Keratinocyte (primary cell): ENCODE measurements at regions not wholly inside any gene's neighbourhood (a gene's known extent, or its start where the extent isn't known, plus 50 kb on each side); places are given as distances from the start of the nearest gene placed in this dataset.

ENCODE experiments used
- DNase-seq: peaks from one replicate; pipeline ENCODE4 v3.0.0-alpha.2; 2011; ENCODE audit warnings: low read depth, missing footprints, low spot score
- FAIRE-seq: peaks from 2 replicates; lab custom pipeline; 2011; peaks lifted over from hg19 to GRCh38; lab: Jason Lieb, UNC
- H2AFZ ChIP-seq: 2 replicates; pipeline ENCODE4 v1.6.0; 2012; ENCODE audit warnings: low read length, control low read depth, inconsistent platforms; ENCODE audit not compliant: control insufficient read depth
- H3K27ac ChIP-seq: 2 replicates; pipeline ENCODE4 v1.5.1; 2011; ENCODE audit warnings: low read length; ENCODE audit not compliant: control insufficient read depth, insufficient read depth
- H3K27me3 ChIP-seq: 3 replicates; pipeline ENCODE4 v1.6.0; 2011; ENCODE audit warnings: low read length; ENCODE audit not compliant: control insufficient read depth, insufficient read depth; ENCODE audit errors: extremely low read depth
- H3K36me3 ChIP-seq, 2 experiments: 2 replicates in 1 of 2; 3 replicates in 1 of 2; pipeline ENCODE4 v1.5.1; 2011; ENCODE audit warnings: low read length in 2 of 2, mild to moderate bottlenecking in 1 of 2; ENCODE audit not compliant: control insufficient read depth in 2 of 2, insufficient read depth in 2 of 2; ENCODE audit errors: extremely low read depth in 1 of 2
- H3K4me1 ChIP-seq: 3 replicates; pipeline ENCODE4 v1.5.1; 2011; ENCODE audit warnings: low read length; ENCODE audit not compliant: control insufficient read depth, insufficient read depth; ENCODE audit errors: extremely low read depth
- H3K4me2 ChIP-seq: 3 replicates; pipeline ENCODE4 v1.6.0; 2011; ENCODE audit warnings: low read depth, low read length; ENCODE audit not compliant: control insufficient read depth, insufficient read depth; ENCODE audit errors: extremely low read depth
- H3K4me3 ChIP-seq, 3 experiments: fragments of 200-600 bp in 1 of 3; sonication (generic) in 1 of 3; 2 replicates in 2 of 3; 3 replicates in 1 of 3; pipeline ENCODE4 v1.5.1; 2011 to 2016; ENCODE audit warnings: low read length in 3 of 3, mild to moderate bottlenecking in 3 of 3, control low read depth in 2 of 3, inconsistent platforms in 1 of 3, low read depth in 1 of 3, mixed read lengths in 1 of 3, mixed run types in 1 of 3, moderate library complexity in 1 of 3; ENCODE audit not compliant: control insufficient read depth in 2 of 3, insufficient read depth in 2 of 3; ENCODE audit errors: extremely low read depth in 1 of 3
- H3K79me2 ChIP-seq: 2 replicates; pipeline ENCODE4 v1.6.0; 2012; ENCODE audit warnings: low read length; ENCODE audit not compliant: control insufficient read depth, insufficient read depth
- H3K9ac ChIP-seq: 3 replicates; pipeline ENCODE4 v1.6.0; 2011; ENCODE audit warnings: low read length; ENCODE audit not compliant: control insufficient read depth, insufficient read depth; ENCODE audit errors: extremely low read depth
- H3K9me1 ChIP-seq: 3 replicates; pipeline ENCODE4 v1.6.0; 2011; ENCODE audit warnings: low read length; ENCODE audit not compliant: control insufficient read depth, insufficient read depth; ENCODE audit errors: extremely low read depth
- H3K9me3 ChIP-seq: 2 replicates; pipeline ENCODE4 v1.5.1; 2012; ENCODE audit warnings: low read depth, low read length; ENCODE audit not compliant: control insufficient read depth
- H4K20me1 ChIP-seq: 3 replicates; pipeline ENCODE4 v1.6.0; 2011; ENCODE audit warnings: low read length; ENCODE audit not compliant: control insufficient read depth, insufficient read depth; ENCODE audit errors: extremely low read depth
- CTCF ChIP-seq, 3 experiments: IDR thresholded peaks in 1 of 3; conservative IDR thresholded peaks in 1 of 3; optimal IDR thresholded peaks in 1 of 3; 2 replicates in 2 of 3; 3 replicates in 1 of 3; pipeline versions ENCODE3 to v1.5.1; 2011; ENCODE audit warnings: low read length in 3 of 3, mild to moderate bottlenecking in 3 of 3, moderate library complexity in 2 of 3, control low read depth in 1 of 3, inconsistent platforms in 1 of 3; ENCODE audit not compliant: insufficient read depth in 2 of 3; ENCODE audit errors: extremely low read depth in 1 of 3
- EZH2 ChIP-seq: IDR thresholded peaks from one replicate; pipeline ENCODE4 v1.6.1; 2012; ENCODE audit warnings: inconsistent platforms, mild to moderate bottlenecking, low read length, moderate library complexity
- dilution Hi-C: fragments of 300-500 bp; cut with MboI; formaldehyde crosslinking; loops from one replicate; pipeline ENCODE4 v1.7.0; 2020; ENCODE audit warnings: low sequenced_read_pairs; ENCODE audit not compliant: extremely low pct_ligation_motif_present

GRCh38 chr5:103474677-103475076 is 87.9 kb downstream of the NUDT12 start:
- no peak overlapping the region for H2AFZ ChIP-seq
- H3K27ac ChIP-seq, result no peak overlapping the region
- FAIRE-seq (no peak), DNase-seq (no peak)
- no peaks in the 10 kb centered on the region for H3K9me1 ChIP-seq
- no peaks in the 10 kb centered on the region for H3K36me3 ChIP-seq
- no peak overlapping the region for H3K4me3 ChIP-seq
- H3K27me3 ChIP-seq, result no peaks in the 10 kb centered on the region
- H3K4me1 ChIP-seq, result no peaks in the 10 kb centered on the region
- H3K9ac ChIP-seq, result no peak overlapping the region
- H3K4me2 ChIP-seq, result no peak overlapping the region
- H3K9me3 ChIP-seq, result no peaks in the 10 kb centered on the region
- dilution Hi-C loops, result no loop called here
- H3K79me2 ChIP-seq, result no peaks in the 10 kb centered on the region
- no peaks in the 10 kb centered on the region for H4K20me1 ChIP-seq
- TF ChIP-seq EZH2 (no peak), CTCF (optimal IDR thresholded peaks at IDR 0.05 in 1 of 3, IDR thresholded peaks at IDR 0.05 in 1 of 3, conservative IDR thresholded peaks at IDR 0.05 in 1 of 3; ENCODE audit: extremely low read depth in 1 of 3, insufficient read depth in 2 of 3, low read length in 3 of 3) (no peak)

- no peak for DNase-seq
- TF ChIP-seq EZH2 (no peak), CTCF (optimal IDR thresholded peaks at IDR 0.05 in 1 of 3, IDR thresholded peaks at IDR 0.05 in 1 of 3, conservative IDR thresholded peaks at IDR 0.05 in 1 of 3; ENCODE audit: extremely low read depth in 1 of 3, insufficient read depth in 2 of 3, low read length in 3 of 3) (no peak)
- dilution Hi-C loops, result no loop called here
Measured at GRCh38 chr5:103473725-103474124, 88.9 kb downstream of the NUDT12 start.

More at GRCh38 chr5:103473725-103474124, 88.9 kb downstream of the NUDT12 start:
- no peaks in the 10 kb centered on the region for H3K9me1 ChIP-seq
- FAIRE-seq, result no peak
- no peaks in the 10 kb centered on the region for H3K9me3 ChIP-seq
- H3K4me2 ChIP-seq, result no peak overlapping the region
- no peak overlapping the region for H2AFZ ChIP-seq
- H3K27ac ChIP-seq, result no peak overlapping the region
- H3K27me3 ChIP-seq, result no peaks in the 10 kb centered on the region
- no peak overlapping the region for H3K9ac ChIP-seq
- no peak overlapping the region for H3K4me3 ChIP-seq
- H4K20me1 ChIP-seq, result no peaks in the 10 kb centered on the region
- no peaks in the 10 kb centered on the region for H3K4me1 ChIP-seq
- no peaks in the 10 kb centered on the region for H3K36me3 ChIP-seq
- no peaks in the 10 kb centered on the region for H3K79me2 ChIP-seq
